Tibial nerve (tissue), 4 donors: ENCODE measurements at regions not wholly inside any gene's neighbourhood (a gene's known extent, or its start where the extent isn't known, plus 50 kb on each side); places are given as distances from the start of the nearest gene placed in this dataset.

Source experiments
- DNase-seq, 2 donors: peaks; one replicate each; pipeline ENCODE4 v3.0.0-alpha.2; 2019; ENCODE audit warnings: low spot score in 2 of 2
- H3K27ac ChIP-seq, 4 donors: fragments of 200-600 bp; sonication (generic) in 3 of 4; one replicate each; pipeline ENCODE4 v1.5.1; 2017 to 2019; ENCODE audit warnings: mild to moderate bottlenecking in 1 of 4
- H3K27me3 ChIP-seq, 2 donors: fragments of 200-600 bp; sonication (generic) in 1 of 2; one replicate each; pipeline versions ENCODE4 v1.5.1 to v1.6.0; 2017 to 2019
- H3K36me3 ChIP-seq, 3 donors: fragments of 200-600 bp; sonication (generic); one replicate each; pipeline ENCODE4 v1.5.1; 2018 to 2019
- H3K4me1 ChIP-seq, 4 donors: fragments of 200-600 bp; sonication (generic) in 3 of 4; one replicate each; pipeline ENCODE4 v1.5.1; 2017 to 2019
- H3K4me3 ChIP-seq, 4 donors: fragments of 200-600 bp; sonication (generic) in 3 of 4; one replicate each; pipeline ENCODE4 v1.5.1; 2017 to 2019; ENCODE audit warnings: mild to moderate bottlenecking in 1 of 4, moderate library complexity in 1 of 4
- H3K9me3 ChIP-seq, 4 donors: fragments of 200-600 bp; sonication (generic) in 3 of 4; one replicate each; pipeline ENCODE4 v1.5.1; 2017 to 2019
- EP300 ChIP-seq, 2 donors: sonication (generic); formaldehyde crosslinking; IDR thresholded peaks; one replicate each; pipeline ENCODE4 v1.6.1; 2017; ENCODE audit warnings: antibody characterized with exemption in 2 of 2, mild to moderate bottlenecking in 1 of 2
- POLR2A ChIP-seq, 2 donors: fragments of 450-650 bp; IDR thresholded peaks; one replicate each; pipeline ENCODE4 v1.6.1; 2017; ENCODE audit warnings: antibody characterized with exemption in 2 of 2, mild to moderate bottlenecking in 2 of 2, moderate library complexity in 2 of 2
- WGBS, 2 donors: methylation state at CpG; one replicate each; pipeline ENCODE4 v1.1.5; 2018; 5-methylcytosine and 5-hydroxymethylcytosine counted together
- TF ChIP-seq, protein P1 (sequence below), 5 experiments: fragments of 200-600 bp in 3 of 5; fragments of 450-650 bp in 2 of 5; sonication (generic) in 3 of 5; IDR thresholded peaks; one replicate each; pipeline ENCODE4 v1.5.1; 2016 to 2019; ENCODE audit warnings: antibody characterized with exemption in 5 of 5, mild to moderate bottlenecking in 3 of 5, moderate library complexity in 2 of 5

DNA sequence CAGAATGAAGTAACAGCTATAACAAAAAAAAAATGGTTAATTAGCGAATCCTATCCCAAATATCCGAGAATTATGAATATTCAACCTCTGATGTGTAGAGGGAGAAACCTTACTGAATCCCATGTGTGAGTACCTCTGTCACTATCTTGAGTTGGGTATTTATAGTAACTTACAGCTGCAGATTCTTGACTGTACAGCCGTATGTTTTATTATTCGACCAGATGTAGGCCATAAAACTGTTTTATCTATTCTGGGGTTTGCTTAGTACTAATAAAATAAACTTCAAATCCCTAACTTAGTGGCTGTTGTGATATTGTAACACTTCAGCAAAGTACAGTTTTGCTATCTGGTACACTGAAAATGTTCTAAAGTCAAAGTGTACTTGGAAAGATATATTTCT, 120.0 kb downstream of the EFNB2 start:
- no peak for TF ChIP-seq EP300 (IDR thresholded peaks at IDR 0.05)
- TF ChIP-seq, protein P1, sequence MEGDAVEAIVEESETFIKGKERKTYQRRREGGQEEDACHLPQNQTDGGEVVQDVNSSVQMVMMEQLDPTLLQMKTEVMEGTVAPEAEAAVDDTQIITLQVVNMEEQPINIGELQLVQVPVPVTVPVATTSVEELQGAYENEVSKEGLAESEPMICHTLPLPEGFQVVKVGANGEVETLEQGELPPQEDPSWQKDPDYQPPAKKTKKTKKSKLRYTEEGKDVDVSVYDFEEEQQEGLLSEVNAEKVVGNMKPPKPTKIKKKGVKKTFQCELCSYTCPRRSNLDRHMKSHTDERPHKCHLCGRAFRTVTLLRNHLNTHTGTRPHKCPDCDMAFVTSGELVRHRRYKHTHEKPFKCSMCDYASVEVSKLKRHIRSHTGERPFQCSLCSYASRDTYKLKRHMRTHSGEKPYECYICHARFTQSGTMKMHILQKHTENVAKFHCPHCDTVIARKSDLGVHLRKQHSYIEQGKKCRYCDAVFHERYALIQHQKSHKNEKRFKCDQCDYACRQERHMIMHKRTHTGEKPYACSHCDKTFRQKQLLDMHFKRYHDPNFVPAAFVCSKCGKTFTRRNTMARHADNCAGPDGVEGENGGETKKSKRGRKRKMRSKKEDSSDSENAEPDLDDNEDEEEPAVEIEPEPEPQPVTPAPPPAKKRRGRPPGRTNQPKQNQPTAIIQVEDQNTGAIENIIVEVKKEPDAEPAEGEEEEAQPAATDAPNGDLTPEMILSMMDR (IDR thresholded peaks at IDR 0.05) = no peak
- no peak for TF ChIP-seq POLR2A (IDR thresholded peaks at IDR 0.05)
- WGBS, 2 donors = 43 to 47% methylated on average over 4 of the region's 4 CpGs
- H3K9me3 ChIP-seq = no peaks in the 10 kb centered on the region
- no peak for DNase-seq
- no peaks in the 10 kb centered on the region for H3K27me3 ChIP-seq
- peak overlapping the region in 1 of 4 donors; percentile 38 for H3K27ac ChIP-seq
- H3K4me3 ChIP-seq = no peak overlapping the region
- no peaks in the 10 kb centered on the region for H3K4me1 ChIP-seq
- H3K36me3 ChIP-seq = no peaks in the 10 kb centered on the region

DNA sequence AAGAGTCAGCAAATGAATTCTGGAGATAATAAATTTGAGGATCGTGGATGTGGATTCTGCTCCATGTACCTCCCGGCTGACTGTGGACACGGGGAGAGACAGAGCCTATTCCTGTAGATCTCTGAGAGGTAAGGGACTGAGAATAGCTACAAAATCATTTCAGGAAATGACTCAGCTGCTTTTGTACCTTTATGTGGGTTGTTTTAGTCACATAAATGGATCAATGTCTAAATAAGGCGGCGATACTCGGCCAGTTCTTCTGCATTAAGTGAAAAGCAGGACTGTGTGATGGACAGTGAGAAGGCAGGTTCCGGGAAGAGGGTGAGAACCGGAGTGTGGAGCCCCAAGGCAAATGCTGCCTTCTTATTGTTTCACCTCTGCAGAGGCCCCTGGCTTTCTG, 128.1 kb downstream of the EFNB2 start:
- no peaks in the 10 kb centered on the region for H3K27me3 ChIP-seq
- no peaks in the 10 kb centered on the region for H3K36me3 ChIP-seq
- no peak for TF ChIP-seq EP300 (IDR thresholded peaks at IDR 0.05)
- TF ChIP-seq, protein P1 (IDR thresholded peaks at IDR 0.05) = no peak
- no peak for TF ChIP-seq POLR2A (IDR thresholded peaks at IDR 0.05)
- WGBS, 2 donors = 74 to 78% methylated on average over 8 of the region's 8 CpGs
- H3K4me1 ChIP-seq = no peaks in the 10 kb centered on the region
- H3K9me3 ChIP-seq = no peaks in the 10 kb centered on the region
- H3K4me3 ChIP-seq = no peak overlapping the region
- no peak for DNase-seq
- no peak overlapping the region for H3K27ac ChIP-seq

DNA sequence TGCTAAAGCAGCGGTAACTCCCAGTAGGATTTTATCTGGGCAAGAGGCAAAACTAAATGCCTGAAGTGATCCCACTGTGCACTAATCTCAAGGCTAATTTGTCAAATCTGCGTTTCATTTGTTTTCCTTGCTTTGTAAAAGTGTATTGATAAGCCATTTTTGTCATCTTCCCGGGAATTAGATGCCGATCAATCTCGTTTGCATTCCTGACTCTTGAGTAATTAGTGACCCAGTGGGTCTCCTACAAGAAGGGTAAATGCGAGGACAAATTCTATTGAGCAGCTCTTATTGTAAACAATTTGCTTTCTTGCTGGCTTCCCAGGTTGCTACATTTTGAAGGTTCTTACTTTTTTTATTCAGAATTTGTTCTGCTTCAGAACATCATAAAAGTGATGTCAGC, 129.7 kb downstream of the EFNB2 start:
- Histone ChIP-seq H3K27me3 (no peaks in the 10 kb centered on the region), H3K9me3 (no peaks in the 10 kb centered on the region), H3K36me3 (no peaks in the 10 kb centered on the region), H3K4me3 (no peak overlapping the region), H3K27ac (no peak overlapping the region), H3K4me1 (no peaks in the 10 kb centered on the region)
- TF ChIP-seq EP300 (IDR thresholded peaks at IDR 0.05) (no peak), POLR2A (IDR thresholded peaks at IDR 0.05) (no peak)
- TF ChIP-seq, protein P1 (IDR thresholded peaks at IDR 0.05) = no peak
- no peak for DNase-seq
- 65 to 73% methylated on average over 6 of the region's 6 CpGs for WGBS, 2 donors

DNA sequence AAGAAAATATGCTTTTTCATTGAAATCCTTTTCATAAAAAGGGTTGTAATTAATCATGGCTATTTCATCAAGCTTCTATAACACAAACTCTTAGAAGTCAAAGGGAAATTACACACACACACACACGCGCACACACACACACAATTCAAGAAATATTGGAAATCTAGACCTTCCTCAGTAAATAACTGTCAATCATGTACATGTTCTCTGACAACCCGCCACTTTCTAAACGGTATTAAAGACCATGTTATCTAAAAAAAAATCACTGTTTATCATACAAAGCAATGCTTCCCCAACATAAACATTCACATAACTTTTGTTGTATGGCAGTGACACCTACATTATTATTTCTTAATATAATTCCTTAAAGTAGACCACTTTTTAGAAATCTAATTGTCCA, 132.2 kb downstream of the EFNB2 start:
- WGBS, 2 donors = 72 to 76% methylated on average over 4 of the region's 4 CpGs
- Histone ChIP-seq H3K27ac (no peak overlapping the region), H3K9me3 (no peaks in the 10 kb centered on the region), H3K36me3 (no peaks in the 10 kb centered on the region), H3K27me3 (no peaks in the 10 kb centered on the region), H3K4me1 (no peaks in the 10 kb centered on the region), H3K4me3 (no peak overlapping the region)
- no peak for DNase-seq
- TF ChIP-seq POLR2A (IDR thresholded peaks at IDR 0.05) (no peak), EP300 (IDR thresholded peaks at IDR 0.05) (no peak)
- TF ChIP-seq, protein P1 (IDR thresholded peaks at IDR 0.05) = no peak

DNA sequence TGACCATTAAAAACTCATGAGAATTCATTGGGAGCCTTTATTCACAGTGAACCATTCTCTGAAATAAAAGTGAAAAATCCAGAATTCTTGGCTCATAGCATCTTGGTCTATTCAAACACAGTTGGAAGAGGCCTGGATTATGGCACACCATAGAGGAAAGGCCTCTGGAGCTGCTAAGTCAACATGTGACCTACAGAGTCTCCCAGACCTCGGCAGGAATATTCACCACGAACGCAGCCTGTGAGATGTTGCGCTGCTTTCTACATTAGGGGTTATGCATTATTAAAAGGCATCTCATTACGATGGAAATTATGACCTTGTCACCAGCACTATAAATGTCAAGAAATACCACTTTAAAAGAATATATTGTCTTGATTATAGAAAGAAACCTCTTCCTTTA, 132.6 kb downstream of the EFNB2 start:
- WGBS, 2 donors = 50 to 62% methylated on average over 5 of the region's 5 CpGs

More for the DNA sequence above, 132.6 kb downstream of the EFNB2 start:
- Histone ChIP-seq H3K9me3 (no peaks in the 10 kb centered on the region), H3K27ac (no peak overlapping the region), H3K36me3 (no peaks in the 10 kb centered on the region), H3K27me3 (no peaks in the 10 kb centered on the region), H3K4me3 (no peak overlapping the region), H3K4me1 (no peaks in the 10 kb centered on the region)
- DNase-seq = no peak
- TF ChIP-seq, protein P1 (IDR thresholded peaks at IDR 0.05) = no peak
- TF ChIP-seq POLR2A (IDR thresholded peaks at IDR 0.05) (no peak), EP300 (IDR thresholded peaks at IDR 0.05) (no peak)
